H1 (cell line): ENCODE measurements at regions not wholly inside any gene's neighbourhood (a gene's known extent, or its start where the extent isn't known, plus 50 kb on each side); places are given as distances from the start of the nearest gene placed in this dataset.

Experiments used
- CTCF ChIA-PET: fragments of 300-600 bp; sonication (Branson Sonifier 250); formaldehyde crosslinking; loops from one replicate; lab custom pipeline; 2021; ENCODE audit not compliant: partially characterized antibody; lab: Charles Lee
- POLR2A ChIA-PET: fragments of 300-600 bp; sonication (Branson Sonifier 250); formaldehyde crosslinking; loops from one replicate; lab custom pipeline; 2021; ENCODE audit warnings: inconsistent platforms; ENCODE audit not compliant: partially characterized antibody; lab: Charles Lee
- DNase-seq, 2 experiments: peaks; one replicate each; pipeline versions ENCODE4 v3.0.0 to v3.0.0-alpha.2; 2010 to 2022; ENCODE audit warnings: low spot score in 2 of 2, low read depth in 1 of 2, mixed read lengths in 1 of 2
- FAIRE-seq: peaks from 2 replicates; lab custom pipeline; 2011; peaks lifted over from hg19 to GRCh38; lab: Jason Lieb, UNC
- H2AFZ ChIP-seq: 2 replicates; pipeline ENCODE4 v1.8.1; 2012; ENCODE audit warnings: low read length, inconsistent platforms
- H2AK5ac ChIP-seq: 2 replicates; pipeline ENCODE4 v1.6.1; 2013; ENCODE audit warnings: low read depth, low read length
- H2BK120ac ChIP-seq: replicated peaks from 2 replicates; pipeline ENCODE3; 2013; ENCODE audit warnings: low read depth, low read length, inconsistent platforms
- H2BK12ac ChIP-seq: 2 replicates; pipeline ENCODE4 v1.6.1; 2013; ENCODE audit warnings: low read depth, low read length
- H2BK15ac ChIP-seq: 2 replicates; pipeline ENCODE4 v1.6.1; 2013; ENCODE audit warnings: low read length
- H2BK20ac ChIP-seq: 2 replicates; pipeline ENCODE4 v1.6.1; 2013; ENCODE audit warnings: low read length
- H2BK5ac ChIP-seq: 2 replicates; pipeline ENCODE4 v1.6.1; 2013; ENCODE audit warnings: low read depth, low read length
- H3K14ac ChIP-seq: 2 replicates; pipeline ENCODE4 v1.6.1; 2013; ENCODE audit warnings: inconsistent platforms; ENCODE audit not compliant: insufficient read length
- H3K18ac ChIP-seq: 2 replicates; pipeline ENCODE4 v1.6.1; 2013; ENCODE audit warnings: low read length; ENCODE audit errors: extremely low read depth
- H3K23ac ChIP-seq: 2 replicates; pipeline ENCODE4 v1.6.1; 2013; ENCODE audit warnings: inconsistent platforms; ENCODE audit not compliant: insufficient read length
- H3K23me2 ChIP-seq: 2 replicates; pipeline ENCODE4 v1.6.1; 2013; ENCODE audit warnings: low read depth, low read length
- H3K27ac ChIP-seq: 2 replicates; pipeline ENCODE4 v1.6.1; 2011; ENCODE audit warnings: low read depth, low read length, inconsistent platforms
- H3K27me3 ChIP-seq, 4 experiments: replicated peaks in 1 of 4; 1 replicate in 1 of 4; 2 replicates in 3 of 4; pipeline versions ENCODE4 v1.6.1 to v1.8.1; 2011 to 2013; ENCODE audit warnings: low read length in 3 of 4, mild to moderate bottlenecking in 3 of 4, inconsistent platforms in 2 of 4, mixed read lengths in 2 of 4, moderate library complexity in 1 of 4; ENCODE audit not compliant: control insufficient read depth in 3 of 4, insufficient read depth in 3 of 4; ENCODE audit errors: extremely low read depth in 1 of 4
- H3K36me3 ChIP-seq, 4 experiments: 2 replicates each; pipeline versions ENCODE4 v1.6.1 to v1.8.1; 2011 to 2013; ENCODE audit warnings: mild to moderate bottlenecking in 4 of 4, low read length in 3 of 4, moderate library complexity in 2 of 4, control low read depth in 1 of 4, inconsistent platforms in 1 of 4; ENCODE audit not compliant: insufficient read depth in 4 of 4, control insufficient read depth in 2 of 4
- H3K4ac ChIP-seq: replicated peaks from 2 replicates; pipeline ENCODE3; 2013; ENCODE audit warnings: low read length, low read depth, mixed read lengths, inconsistent platforms; ENCODE audit not compliant: insufficient read length
- H3K4me1 ChIP-seq, 4 experiments: replicated peaks in 1 of 4; 1 replicate in 1 of 4; 2 replicates in 3 of 4; pipeline versions ENCODE4 v1.6.1 to v1.8.1; 2011 to 2013; ENCODE audit warnings: low read length in 3 of 4, inconsistent platforms in 2 of 4, mixed read lengths in 1 of 4; ENCODE audit not compliant: insufficient read depth in 4 of 4, control insufficient read depth in 3 of 4
- H3K4me2 ChIP-seq, 2 experiments: 2 replicates each; pipeline versions ENCODE4 v1.6.1 to v1.8.1; 2011 to 2013; ENCODE audit warnings: low read depth in 2 of 2, low read length in 2 of 2, control low read depth in 1 of 2, inconsistent platforms in 1 of 2, mild to moderate bottlenecking in 1 of 2; ENCODE audit not compliant: insufficient read depth in 1 of 2
- H3K4me3 ChIP-seq, 4 experiments: fragments of 200-600, 300-600 bp in 1 of 4; sonication (generic), shearing (Covaris generic), sonication (Bioruptor Twin) in 1 of 4; 2 replicates each; pipeline versions ENCODE4 v1.5.1 to v1.8.1; 2011 to 2016; ENCODE audit warnings: low read length in 4 of 4, low read depth in 3 of 4, control low read depth in 2 of 4, inconsistent platforms in 2 of 4, mild to moderate bottlenecking in 2 of 4, mixed read lengths in 1 of 4, moderate library complexity in 1 of 4; ENCODE audit not compliant: insufficient read depth in 2 of 4; ENCODE audit errors: extremely low read depth in 1 of 4
- H3K56ac ChIP-seq: replicated peaks from 2 replicates; pipeline ENCODE3; 2013; ENCODE audit warnings: low read depth, mild to moderate bottlenecking, mixed read lengths, low read length, inconsistent platforms; ENCODE audit not compliant: insufficient read length
- H3K79me1 ChIP-seq: 2 replicates; pipeline ENCODE4 v1.6.1; 2013; ENCODE audit warnings: low read depth, low read length, control low read depth
- H3K79me2 ChIP-seq, 2 experiments: 2 replicates each; pipeline versions ENCODE4 v1.6.1 to v1.8.1; 2012 to 2013; ENCODE audit warnings: low read length in 2 of 2, mild to moderate bottlenecking in 2 of 2, inconsistent platforms in 1 of 2; ENCODE audit not compliant: insufficient read depth in 2 of 2, control insufficient read depth in 1 of 2
- H3K9ac ChIP-seq, 4 experiments: replicated peaks in 1 of 4; 1 replicate in 1 of 4; 2 replicates in 3 of 4; pipeline versions ENCODE4 v1.6.1 to v1.8.1; 2011 to 2013; ENCODE audit warnings: low read depth in 3 of 4, low read length in 3 of 4, control low read depth in 2 of 4, mild to moderate bottlenecking in 2 of 4, moderate library complexity in 2 of 4, inconsistent platforms in 1 of 4; ENCODE audit errors: extremely low read depth in 1 of 4
- H3K9me3 ChIP-seq, 2 experiments: 2 replicates each; pipeline versions ENCODE4 v1.6.1 to v1.8.1; 2012 to 2013; ENCODE audit warnings: mild to moderate bottlenecking in 2 of 2, moderate library complexity in 2 of 2, control low read depth in 1 of 2, inconsistent platforms in 1 of 2, low read depth in 1 of 2, low read length in 1 of 2, mixed read lengths in 1 of 2; ENCODE audit not compliant: insufficient read depth in 2 of 2
- H4K20me1 ChIP-seq, 2 experiments: replicated peaks in 1 of 2; 2 replicates each; pipeline versions ENCODE3 to v1.8.1; 2011 to 2013; ENCODE audit warnings: inconsistent platforms in 2 of 2, low read length in 2 of 2, mild to moderate bottlenecking in 1 of 2; ENCODE audit not compliant: insufficient read depth in 2 of 2, control insufficient read depth in 1 of 2
- H4K5ac ChIP-seq: 2 replicates; pipeline ENCODE4 v1.6.1; 2013; ENCODE audit warnings: low read length, low read depth, mixed read lengths, inconsistent platforms; ENCODE audit not compliant: insufficient read length
- H4K8ac ChIP-seq: 2 replicates; pipeline ENCODE4 v1.8.0; 2013; ENCODE audit warnings: mild to moderate bottlenecking, moderate library complexity, low read length, inconsistent platforms; ENCODE audit not compliant: insufficient read depth; ENCODE audit errors: extremely low read depth
- H4K91ac ChIP-seq: replicated peaks from 2 replicates; pipeline ENCODE3; 2013; ENCODE audit warnings: low read length, mixed read lengths, inconsistent platforms; ENCODE audit not compliant: insufficient read length
- ATF2 ChIP-seq: IDR thresholded peaks from 2 replicates; pipeline ENCODE4 v1.6.1; 2012; ENCODE audit warnings: low read length, inconsistent platforms
- CEBPB ChIP-seq: IDR thresholded peaks from 2 replicates; pipeline ENCODE4 v1.6.1; 2012; ENCODE audit warnings: low read depth, low read length
- EP300 ChIP-seq, 2 experiments: IDR thresholded peaks; 1 replicate in 1 of 2; 2 replicates in 1 of 2; pipeline ENCODE4 v1.6.1; 2011 to 2012; ENCODE audit warnings: low read depth in 2 of 2, low read length in 2 of 2, mild to moderate bottlenecking in 2 of 2, borderline replicate concordance in 1 of 2, inconsistent platforms in 1 of 2, moderate library complexity in 1 of 2
- JUND ChIP-seq: IDR thresholded peaks from 2 replicates; pipeline ENCODE4 v1.6.1; 2011; ENCODE audit warnings: mild to moderate bottlenecking, improper control_type of control experiment, low read length
- KDM1A ChIP-seq: fragments of 200-600, 300-600 bp; sonication (generic); IDR thresholded peaks from 2 replicates; pipeline ENCODE4 v1.7.1; 2016; ENCODE audit warnings: mild to moderate bottlenecking, low read length, borderline replicate concordance
- NRF1 ChIP-seq: IDR thresholded peaks from 2 replicates; pipeline ENCODE4 v1.6.1; 2011; ENCODE audit warnings: mild to moderate bottlenecking, low read depth, low read length, improper control_type of control experiment
- PHF8 ChIP-seq: fragments of 200-600 bp; sonication (generic); conservative IDR thresholded peaks from 2 replicates; pipeline ENCODE4 v1.7.1; 2012; ENCODE audit warnings: low read depth, mild to moderate bottlenecking, inconsistent platforms, low read length, moderate library complexity
- POLR2A ChIP-seq, 2 experiments: IDR thresholded peaks; 1 replicate in 1 of 2; 2 replicates in 1 of 2; pipeline ENCODE4 v1.6.1; 2011; ENCODE audit warnings: low read depth in 2 of 2, low read length in 2 of 2, mild to moderate bottlenecking in 2 of 2; ENCODE audit errors: control extremely low read depth in 1 of 2
- POLR2AphosphoS5 ChIP-seq: IDR thresholded peaks from 2 replicates; pipeline ENCODE4 v1.6.1; 2011; ENCODE audit warnings: low read depth, low read length
- RBBP5 ChIP-seq: IDR thresholded peaks from 2 replicates; pipeline ENCODE4 v1.7.1; 2012; ENCODE audit warnings: low read depth, mild to moderate bottlenecking, inconsistent platforms, low read length, moderate library complexity, borderline replicate concordance
- RNF2 ChIP-seq: fragments of 200-900, 300-1000 bp; sonication (generic); IDR thresholded peaks from 2 replicates; pipeline ENCODE4 v1.7.1; 2016; ENCODE audit warnings: borderline replicate concordance, low read depth, mild to moderate bottlenecking, antibody characterized with exemption, low read length; ENCODE audit not compliant: poor library complexity, severe bottlenecking; ENCODE audit errors: missing control alignments
- TCF12 ChIP-seq: IDR thresholded peaks from 2 replicates; pipeline ENCODE4 v1.6.1; 2011; ENCODE audit warnings: low read depth, mild to moderate bottlenecking, low read length
- WGBS, 2 experiments: shearing (Covaris generic) in 1 of 2; methylation state at CpG; one replicate each; pipeline versions ENCODE4 v1.1.6 to v1.1.7; 2013 to 2015; ENCODE audit warnings: low lambda C conversion rate in 2 of 2, mixed read lengths in 2 of 2, inconsistent platforms in 1 of 2, low coverage in 1 of 2, missing lambda C conversion rate in 1 of 2; ENCODE audit not compliant: insufficient replicate concordance in 2 of 2, insufficient coverage in 1 of 2, insufficient read length in 1 of 2; ENCODE audit errors: extremely low coverage in 1 of 2, missing lambda C conversion rate in 1 of 2; 5-methylcytosine and 5-hydroxymethylcytosine counted together

GRCh38 chr16:85345129-85345639 is 232.9 kb upstream of the CIBAR2 start:
- Histone ChIP-seq H2AFZ (no peak overlapping the region), H2BK20ac (no peak overlapping the region), H2BK12ac (no peak overlapping the region), H2BK15ac (no peak overlapping the region), H4K20me1 (peaks cover 5 to 13% of the 10 kb centered on the region in 2 experiments), H3K23ac (no peak overlapping the region), H3K9ac (no peak overlapping the region), H3K14ac (no peak overlapping the region), H4K91ac (no peak overlapping the region), H3K4ac (no peak overlapping the region), H2BK120ac (no peak overlapping the region), H3K4me1 (peaks cover 0 to 9% (median 0%) of the 10 kb centered on the region in 4 experiments; a peak in 3 of 7 replicates), H3K9me3 (no peaks in the 10 kb centered on the region), H2AK5ac (no peak overlapping the region), H3K79me1 (0 out of 2 replicates have a peak, but pooled peaks cover 2% of the 10 kb centered on the region), H3K27me3 (no peaks in the 10 kb centered on the region), H4K8ac (no peak overlapping the region), H3K79me2 (no peaks in the 10 kb centered on the region), H2BK5ac (no peak overlapping the region), H3K18ac (no peak overlapping the region), H4K5ac (no peak overlapping the region), H3K36me3 (no peaks in the 10 kb centered on the region), H3K4me3 (no peak overlapping the region), H3K4me2 (no peak overlapping the region), H3K27ac (no peak overlapping the region), H3K23me2 (peaks cover 9% of the 10 kb centered on the region; the same call in 1 of the 2 replicates), H3K56ac (no peak overlapping the region)
- FAIRE-seq = no peak
- ChIA-PET POLR2A (interaction anchor here (1.1 kb wide), 1 partner anchor 10 kb away, joined by 4 read pairs; no protein-coding TSS in a partner anchor), CTCF (interaction anchor here (0.5 to 2.9 kb wide), 11 partner anchors 9 to 213 kb away, joined by 3 to 13 read pairs (median 6); no protein-coding TSS in a partner anchor)
- no peak for DNase-seq
- WGBS, 2 experiments = 60% methylated on average over 7 of the region's 7 CpGs; no CpG with 5 or more reads in 1 of the 2 experiments
- TF ChIP-seq RBBP5 = no peak
- no peak for TF ChIP-seq POLR2AphosphoS5
- no peak for TF ChIP-seq CEBPB
- TF ChIP-seq PHF8 = no peak
- no peak for TF ChIP-seq POLR2A (IDR thresholded peaks at IDR 0.05; ENCODE audit: control extremely low read depth in 1 of 2, low read depth in 2 of 2, low read length in 2 of 2)
- no peak for TF ChIP-seq JUND
- no peak for TF ChIP-seq TCF12
- TF ChIP-seq NRF1 = no peak
- no peak for TF ChIP-seq KDM1A
- no peak for TF ChIP-seq RNF2
- no peak for TF ChIP-seq EP300 (IDR thresholded peaks at IDR 0.05; ENCODE audit: borderline replicate concordance in 1 of 2, low read depth in 2 of 2, low read length in 2 of 2)
- no peak for TF ChIP-seq ATF2
